Endothelial cell (in vitro differentiated cells): ENCODE measurements at regions not wholly inside any gene's neighbourhood (a gene's known extent, or its start where the extent isn't known, plus 50 kb on each side); places are given as distances from the start of the nearest gene placed in this dataset.

Source experiments
- DNase-seq: peaks from one replicate; pipeline ENCODE4 v3.0.0; 2021; ENCODE audit warnings: low spot score
- H3K27ac Mint-ChIP-seq: one replicate; pipeline ENCODE4 v1.8.0; 2021; ENCODE audit warnings: mixed read lengths, inconsistent platforms; ENCODE audit not compliant: unreplicated experiment
- H3K27me3 Mint-ChIP-seq: one replicate; pipeline ENCODE4 v1.8.0; 2021; ENCODE audit warnings: mild to moderate bottlenecking, moderate library complexity, mixed read lengths, inconsistent platforms; ENCODE audit not compliant: unreplicated experiment
- H3K36me3 Mint-ChIP-seq: one replicate; pipeline ENCODE4 v1.8.0; 2021; ENCODE audit warnings: mild to moderate bottlenecking, low read depth, mixed read lengths, inconsistent platforms; ENCODE audit not compliant: unreplicated experiment
- H3K4me1 Mint-ChIP-seq: one replicate; pipeline ENCODE4 v1.8.0; 2021; ENCODE audit warnings: mild to moderate bottlenecking, mixed read lengths, inconsistent platforms; ENCODE audit not compliant: unreplicated experiment
- H3K4me3 Mint-ChIP-seq: one replicate; pipeline ENCODE4 v1.8.0; 2021; ENCODE audit warnings: mild to moderate bottlenecking, mixed read lengths, inconsistent platforms; ENCODE audit not compliant: unreplicated experiment
- H3K9me3 Mint-ChIP-seq: one replicate; pipeline ENCODE4 v1.8.0; 2021; ENCODE audit warnings: mixed read lengths, inconsistent platforms; ENCODE audit not compliant: unreplicated experiment
- CTCF ChIP-seq: fragments of 200-600 bp; sonication (generic); IDR thresholded peaks from one replicate; pipeline ENCODE4 v1.5.0; 2021; ENCODE audit warnings: antibody characterized with exemption; ENCODE audit not compliant: unreplicated experiment

GRCh38 chr1:42037161-42037560, 116.0 kb upstream of the GUCA2B start:
- no peak for TF ChIP-seq CTCF
- Mint-ChIP-seq H3K4me3 (no peak overlapping the region), H3K9me3 (no peaks in the 10 kb centered on the region), H3K27me3 (peaks cover 2% of the 10 kb centered on the region), H3K27ac (no peak overlapping the region), H3K4me1 (peaks cover 16% of the 10 kb centered on the region), H3K36me3 (peaks cover 3% of the 10 kb centered on the region)
- no peak for DNase-seq

GRCh38 chr1:42035830-42036604, 117.2 kb upstream of the GUCA2B start:
- TF ChIP-seq CTCF: no peak
- H3K27ac Mint-ChIP-seq: no peak overlapping the region
- peaks cover 2% of the 10 kb centered on the region for H3K27me3 Mint-ChIP-seq
- no peaks in the 10 kb centered on the region for H3K9me3 Mint-ChIP-seq
- peaks cover 24% of the 10 kb centered on the region for H3K4me1 Mint-ChIP-seq
- peak overlapping the region; percentile 90 for H3K4me3 Mint-ChIP-seq
- H3K36me3 Mint-ChIP-seq: peaks cover 3% of the 10 kb centered on the region
- peak; percentile 99 for DNase-seq

- Mint-ChIP-seq H3K27me3 (peaks cover 2% of the 10 kb centered on the region), H3K4me1 (peaks cover 26% of the 10 kb centered on the region), H3K9me3 (no peaks in the 10 kb centered on the region), H3K36me3 (peaks cover 3% of the 10 kb centered on the region), H3K4me3 (peak overlapping the region; percentile 97), H3K27ac (no peak overlapping the region)
- DNase-seq: peak; percentile 51
- TF ChIP-seq CTCF: peak; percentile 29
Measured at GRCh38 chr1:42035205-42035829, 116.6 kb upstream of the HIVEP3 start.

- no peak for TF ChIP-seq CTCF
- H3K27me3 Mint-ChIP-seq: peaks cover 2% of the 10 kb centered on the region
- H3K9me3 Mint-ChIP-seq: no peaks in the 10 kb centered on the region
- H3K4me3 Mint-ChIP-seq: peak overlapping the region; percentile 97
- no peak overlapping the region for H3K27ac Mint-ChIP-seq
- H3K4me1 Mint-ChIP-seq: peaks cover 30% of the 10 kb centered on the region
- DNase-seq: no peak
- peaks cover 3% of the 10 kb centered on the region for H3K36me3 Mint-ChIP-seq
Measured at GRCh38 chr1:42034426-42034825, 115.7 kb upstream of the HIVEP3 start.

- Mint-ChIP-seq H3K4me3 (no peak overlapping the region), H3K4me1 (peaks cover 30% of the 10 kb centered on the region), H3K27ac (no peak overlapping the region), H3K36me3 (peaks cover 3% of the 10 kb centered on the region), H3K27me3 (peaks cover 2% of the 10 kb centered on the region), H3K9me3 (no peaks in the 10 kb centered on the region)
- DNase-seq: no peak
- TF ChIP-seq CTCF: no peak
Measured at GRCh38 chr1:42033629-42034028, 114.9 kb upstream of the HIVEP3 start.
